A673 (cell line): ENCODE measurements at regions not wholly inside any gene's neighbourhood (a gene's known extent, or its start where the extent isn't known, plus 50 kb on each side); places are given as distances from the start of the nearest gene placed in this dataset.

ENCODE experiments used
- BruUV-seq: library from RNA; stranded (reverse); fragments of 400-500 nt; replicated peaks from 2 replicates; lab custom pipeline; 2021; lab: Mats Ljungman, UMichigan
- CTCF ChIA-PET: fragments of 300-600 bp; sonication (Branson Sonifier 250); formaldehyde crosslinking; loops from one replicate; lab custom pipeline; 2022; ENCODE audit warnings: antibody characterized with exemption; lab: Charles Lee
- POLR2A ChIA-PET: fragments of 300-600 bp; sonication (Branson Sonifier 250); formaldehyde crosslinking; loops from one replicate; lab custom pipeline; 2022; ENCODE audit warnings: antibody characterized with exemption; ENCODE audit not compliant: low non-redundant PET; lab: Charles Lee
- DNase-seq: peaks from one replicate; pipeline ENCODE4 v3.0.0-alpha.2; 2015; ENCODE audit warnings: low spot score
- H3K27ac ChIP-seq: fragments of 200-600 bp; sonication (generic); 2 replicates; pipeline ENCODE4 v1.5.1; 2016; ENCODE audit warnings: mixed run types, low read depth, mild to moderate bottlenecking, mixed read lengths, antibody characterized with exemption, low read length; ENCODE audit not compliant: poor library complexity, severe bottlenecking
- H3K27me3 ChIP-seq: fragments of 200-600 bp; sonication (generic); replicated peaks from 2 replicates; pipeline ENCODE4 v1.6.1; 2017; ENCODE audit warnings: mixed run types, low read depth, mild to moderate bottlenecking, mixed read lengths, antibody characterized with exemption, low read length; ENCODE audit not compliant: insufficient read depth, poor library complexity
- H3K36me3 ChIP-seq: fragments of 200-600 bp; sonication (generic); 2 replicates; pipeline ENCODE4 v1.6.1; 2016; ENCODE audit warnings: mixed run types, mild to moderate bottlenecking, mixed read lengths, antibody characterized with exemption, low read length; ENCODE audit not compliant: insufficient read depth, poor library complexity, severe bottlenecking
- H3K4me1 ChIP-seq: fragments of 200-600 bp; sonication (generic); 2 replicates; pipeline ENCODE4 v1.6.1; 2017; ENCODE audit warnings: mixed run types, mild to moderate bottlenecking, mixed read lengths, antibody characterized with exemption, low read length; ENCODE audit not compliant: insufficient read depth, poor library complexity, severe bottlenecking
- H3K4me3 ChIP-seq: fragments of 200-600 bp; sonication (generic); 2 replicates; pipeline ENCODE4 v1.5.1; 2016; ENCODE audit warnings: low read depth, mixed run types, mild to moderate bottlenecking, mixed read lengths, low read length; ENCODE audit not compliant: poor library complexity, severe bottlenecking
- H3K9me3 ChIP-seq: fragments of 200-600 bp; sonication (generic); 2 replicates; pipeline ENCODE4 v1.6.1; 2016; ENCODE audit warnings: mixed run types, low read depth, mild to moderate bottlenecking, mixed read lengths, antibody characterized with exemption, low read length; ENCODE audit not compliant: poor library complexity, severe bottlenecking
- EZH2 ChIP-seq: fragments of 200-600 bp; sonication (generic); IDR thresholded peaks from 2 replicates; pipeline ENCODE4 v1.6.1; 2017; ENCODE audit warnings: borderline replicate concordance, low read depth, mild to moderate bottlenecking, mixed read lengths, antibody characterized with exemption, low read length; ENCODE audit not compliant: poor library complexity, severe bottlenecking
- intact Hi-C: fragments of 100-400 bp; cut with micrococcal nuclease; formaldehyde crosslinking; loops from one replicate; pipeline ENCODE4 v1.10.0; 2022; ENCODE audit not compliant: unreplicated experiment
- TF ChIP-seq, protein P1 (sequence below): fragments of 300-800, 200-600 bp; sonication (generic); conservative IDR thresholded peaks from 2 replicates; pipeline ENCODE4 v1.5.1; 2017; ENCODE audit warnings: low read depth, mild to moderate bottlenecking, antibody characterized with exemption, low read length, moderate library complexity, mixed read lengths

DNA sequence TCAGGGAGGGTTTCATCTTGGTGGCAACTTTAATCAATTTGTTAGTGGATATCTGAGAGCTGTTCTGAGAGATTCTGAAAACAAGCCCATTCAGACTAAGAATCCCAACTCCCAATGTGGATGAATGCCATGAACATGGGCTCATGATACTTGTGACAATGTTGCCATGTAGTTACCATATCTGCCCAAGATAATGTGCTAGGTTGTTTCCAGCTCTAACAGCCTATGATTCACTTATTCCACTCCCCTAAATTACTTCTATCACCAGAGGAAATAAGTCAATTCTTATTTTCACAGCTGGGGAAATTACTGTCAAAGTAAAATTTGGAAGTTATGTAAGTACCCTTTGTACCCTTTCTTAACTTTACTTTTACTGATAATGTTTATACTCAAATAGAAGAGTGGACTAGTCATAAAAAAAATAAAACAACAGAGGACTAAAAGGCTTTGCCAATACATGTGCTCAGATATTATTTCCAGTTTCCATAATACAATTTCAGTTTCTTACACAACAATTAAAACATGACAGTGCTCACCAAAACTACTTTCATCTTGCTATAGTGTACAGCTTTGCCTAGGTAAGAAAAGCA, 1101.7 kb upstream of the INTU start:
- Histone ChIP-seq H3K4me3 (no peak overlapping the region), H3K9me3 (peaks cover 5% of the 10 kb centered on the region), H3K36me3 (no peaks in the 10 kb centered on the region), H3K27me3 (no peaks in the 10 kb centered on the region), H3K4me1 (peaks cover 13% of the 10 kb centered on the region), H3K27ac (no peak overlapping the region)
- intact Hi-C loops, result no loop called here
- no peak for TF ChIP-seq EZH2
- TF ChIP-seq, protein P1, sequence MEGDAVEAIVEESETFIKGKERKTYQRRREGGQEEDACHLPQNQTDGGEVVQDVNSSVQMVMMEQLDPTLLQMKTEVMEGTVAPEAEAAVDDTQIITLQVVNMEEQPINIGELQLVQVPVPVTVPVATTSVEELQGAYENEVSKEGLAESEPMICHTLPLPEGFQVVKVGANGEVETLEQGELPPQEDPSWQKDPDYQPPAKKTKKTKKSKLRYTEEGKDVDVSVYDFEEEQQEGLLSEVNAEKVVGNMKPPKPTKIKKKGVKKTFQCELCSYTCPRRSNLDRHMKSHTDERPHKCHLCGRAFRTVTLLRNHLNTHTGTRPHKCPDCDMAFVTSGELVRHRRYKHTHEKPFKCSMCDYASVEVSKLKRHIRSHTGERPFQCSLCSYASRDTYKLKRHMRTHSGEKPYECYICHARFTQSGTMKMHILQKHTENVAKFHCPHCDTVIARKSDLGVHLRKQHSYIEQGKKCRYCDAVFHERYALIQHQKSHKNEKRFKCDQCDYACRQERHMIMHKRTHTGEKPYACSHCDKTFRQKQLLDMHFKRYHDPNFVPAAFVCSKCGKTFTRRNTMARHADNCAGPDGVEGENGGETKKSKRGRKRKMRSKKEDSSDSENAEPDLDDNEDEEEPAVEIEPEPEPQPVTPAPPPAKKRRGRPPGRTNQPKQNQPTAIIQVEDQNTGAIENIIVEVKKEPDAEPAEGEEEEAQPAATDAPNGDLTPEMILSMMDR, result no peak
- ChIA-PET POLR2A (no interaction called here), CTCF (no interaction called here)
- no peak for DNase-seq
- no TSS peak for BruUV-seq

DNA sequence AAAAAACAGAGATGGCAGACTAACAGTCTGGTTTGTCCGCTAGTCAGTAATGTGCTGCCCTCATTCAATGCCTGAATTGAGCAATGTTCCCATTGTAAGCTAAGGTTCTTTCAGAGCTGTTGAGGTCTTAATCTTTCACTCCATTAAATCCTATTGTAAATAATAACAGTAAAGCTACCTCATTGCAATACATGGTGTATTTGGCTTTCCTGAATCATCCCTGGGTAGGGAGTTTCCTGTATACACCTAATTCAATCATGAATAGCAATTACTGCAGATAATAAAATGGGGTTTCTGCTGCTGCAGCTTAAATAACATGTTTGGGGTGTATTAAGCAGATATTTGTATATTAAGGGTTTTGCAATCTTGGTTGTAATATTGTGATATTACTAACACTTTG, 1100.2 kb upstream of the INTU start:
- Histone ChIP-seq H3K27me3 (no peaks in the 10 kb centered on the region), H3K4me1 (peaks cover 13% of the 10 kb centered on the region), H3K36me3 (no peaks in the 10 kb centered on the region), H3K4me3 (no peak overlapping the region), H3K27ac (no peak overlapping the region), H3K9me3 (no peaks in the 10 kb centered on the region)
- peak; percentile 21 for DNase-seq
- TF ChIP-seq, protein P1, result no peak
- TF ChIP-seq EZH2, result no peak
- intact Hi-C loops, result no loop called here
- no TSS peak for BruUV-seq
- POLR2A ChIA-PET, result no interaction called here
- CTCF ChIA-PET, result no interaction called here

DNA sequence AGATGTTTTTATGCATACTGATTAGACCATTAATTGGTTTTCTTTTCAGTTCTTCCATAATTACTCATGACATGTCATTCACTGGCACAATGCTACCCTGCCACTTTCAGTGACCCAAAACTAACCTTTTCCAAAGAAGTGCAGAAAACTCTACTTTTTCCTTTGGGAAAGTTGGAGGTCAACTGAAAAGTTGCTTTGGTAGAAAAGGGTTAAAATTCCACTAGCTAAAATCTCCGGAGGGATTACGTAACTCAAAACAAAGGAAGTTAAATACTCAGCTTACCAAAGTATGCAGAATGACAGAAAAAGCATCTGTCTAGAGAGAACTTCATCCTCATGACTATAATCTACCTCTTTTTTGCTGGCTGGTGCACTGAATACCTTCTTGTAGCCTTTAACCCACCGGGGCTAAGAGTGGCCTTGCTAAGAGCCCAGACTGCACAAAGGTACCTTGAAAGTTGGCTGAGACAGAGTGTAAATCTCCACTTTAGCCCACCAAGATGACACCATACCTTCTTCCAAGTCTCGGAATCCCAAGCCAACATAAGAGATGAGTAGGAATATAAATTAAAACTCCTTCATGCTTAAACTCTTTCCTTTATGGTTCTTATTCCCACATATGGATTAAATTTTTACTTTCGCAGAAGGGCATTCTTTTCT, 1099.5 kb upstream of the INTU start:
- peak; percentile 52 for DNase-seq

More for the DNA sequence above, 1099.5 kb upstream of the INTU start:
- Histone ChIP-seq H3K36me3 (no peaks in the 10 kb centered on the region), H3K4me1 (peaks cover 13% of the 10 kb centered on the region), H3K4me3 (no peak overlapping the region), H3K9me3 (no peaks in the 10 kb centered on the region), H3K27me3 (no peaks in the 10 kb centered on the region), H3K27ac (no peak overlapping the region)
- intact Hi-C loops, result no loop called here
- POLR2A ChIA-PET, result no interaction called here
- CTCF ChIA-PET, result no interaction called here
- TF ChIP-seq, protein P1, result no peak
- no peak for TF ChIP-seq EZH2
- no TSS peak for BruUV-seq
